Liver (tissue), 8 donors: ENCODE measurements at regions not wholly inside any gene's neighbourhood (a gene's known extent, or its start where the extent isn't known, plus 50 kb on each side); places are given as distances from the start of the nearest gene placed in this dataset.

Experiments
- DNase-seq: peaks from one replicate; pipeline ENCODE4 v3.0.0-alpha.2; 2017; ENCODE audit warnings: low spot score
- H3K27ac ChIP-seq, 2 donors: one replicate each; pipeline ENCODE4 v1.7.0; 2013; ENCODE audit warnings: inconsistent platforms in 2 of 2, low read length in 2 of 2, control low read depth in 1 of 2, low read depth in 1 of 2, mild to moderate bottlenecking in 1 of 2
- H3K27me3 ChIP-seq, 4 donors: one replicate each; pipeline versions ENCODE4 v1.6.1 to v1.7.0; 2013; ENCODE audit warnings: low read length in 3 of 4, inconsistent platforms in 1 of 4, mild to moderate bottlenecking in 1 of 4, moderate library complexity in 1 of 4; ENCODE audit not compliant: control insufficient read depth in 4 of 4, insufficient read depth in 4 of 4
- H3K36me3 ChIP-seq, 4 donors: one replicate each; pipeline versions ENCODE4 v1.6.1 to v1.7.0; 2013; ENCODE audit warnings: low read length in 3 of 4, mild to moderate bottlenecking in 3 of 4, low read depth in 1 of 4, moderate library complexity in 1 of 4; ENCODE audit not compliant: control insufficient read depth in 4 of 4, insufficient read depth in 3 of 4
- H3K4me1 ChIP-seq, 4 donors: one replicate each; pipeline versions ENCODE4 v1.6.1 to v1.7.0; 2013; ENCODE audit warnings: low read length in 3 of 4, mild to moderate bottlenecking in 3 of 4, moderate library complexity in 1 of 4; ENCODE audit not compliant: control insufficient read depth in 4 of 4, insufficient read depth in 4 of 4
- H3K4me3 ChIP-seq, 3 donors: one replicate each; pipeline versions ENCODE4 v1.6.1 to v1.7.0; 2013; ENCODE audit warnings: low read length in 3 of 3, control low read depth in 1 of 3, low read depth in 1 of 3, mild to moderate bottlenecking in 1 of 3
- H3K9ac ChIP-seq, 2 donors: one replicate each; pipeline ENCODE4 v1.7.0; 2013; ENCODE audit warnings: low read length in 2 of 2, mild to moderate bottlenecking in 2 of 2, moderate library complexity in 2 of 2, control low read depth in 1 of 2, low read depth in 1 of 2
- H3K9me3 ChIP-seq, 4 donors: one replicate each; pipeline versions ENCODE4 v1.6.1 to v1.7.0; 2013; ENCODE audit warnings: low read length in 3 of 4; ENCODE audit not compliant: control insufficient read depth in 4 of 4
- EGR1 ChIP-seq, 2 donors: IDR thresholded peaks; 2 replicates each; pipeline ENCODE4 v1.6.1; 2016 to 2018; ENCODE audit warnings: antibody characterized with exemption in 2 of 2, low read depth in 2 of 2
- FOXA2 ChIP-seq: IDR thresholded peaks from 2 replicates; pipeline ENCODE4 v1.6.1; 2016; ENCODE audit warnings: antibody characterized with exemption
- GABPA ChIP-seq, 2 donors: IDR thresholded peaks in 1 of 2; conservative IDR thresholded peaks in 1 of 2; 2 replicates each; pipeline ENCODE4 v1.6.1; 2016; ENCODE audit warnings: antibody characterized with exemption in 2 of 2, mild to moderate bottlenecking in 1 of 2, moderate library complexity in 1 of 2
- HNF4G ChIP-seq: IDR thresholded peaks from 2 replicates; pipeline ENCODE4 v1.6.1; 2016; ENCODE audit warnings: antibody characterized with exemption
- JUND ChIP-seq, 2 donors: IDR thresholded peaks; 2 replicates each; pipeline ENCODE4 v1.6.1; 2016; ENCODE audit warnings: antibody characterized with exemption in 2 of 2
- RXRA ChIP-seq, 2 donors: IDR thresholded peaks; 2 replicates each; pipeline ENCODE4 v1.6.1; 2017 to 2018; ENCODE audit warnings: antibody characterized with exemption in 2 of 2, mild to moderate bottlenecking in 1 of 2
- SP1 ChIP-seq: IDR thresholded peaks from 2 replicates; pipeline ENCODE4 v1.6.1; 2018; ENCODE audit warnings: antibody characterized with exemption, mild to moderate bottlenecking
- TAF1 ChIP-seq: conservative IDR thresholded peaks from 2 replicates; pipeline ENCODE4 v1.6.1; 2016; ENCODE audit warnings: antibody characterized with exemption, mild to moderate bottlenecking
- YY1 ChIP-seq: IDR thresholded peaks from 2 replicates; pipeline ENCODE4 v1.6.1; 2016; ENCODE audit warnings: antibody characterized with exemption, mild to moderate bottlenecking
- WGBS: extraction: QIAGEN DNeasy Blood & Tissue Kit; methylation state at CpG from one replicate; pipeline ENCODE4 v1.1.7; 2013; 5-methylcytosine and 5-hydroxymethylcytosine counted together
- TF ChIP-seq, protein P1 (sequence below): IDR thresholded peaks from 2 replicates; pipeline ENCODE4 v1.6.1; 2016; ENCODE audit warnings: antibody characterized with exemption
- TF ChIP-seq, protein P2 (sequence below): IDR thresholded peaks from 2 replicates; pipeline ENCODE4 v1.6.1; 2016; ENCODE audit warnings: antibody characterized with exemption
- TF ChIP-seq, protein P3 (sequence below): fragments of 150-350 bp; IDR thresholded peaks from 2 replicates; pipeline ENCODE4 v1.5.1; 2017; ENCODE audit warnings: improper control_type of control experiment, low read depth, low read length; ENCODE audit not compliant: missing input control
- TF ChIP-seq, protein P4 (sequence below): IDR thresholded peaks from 2 replicates; pipeline ENCODE4 v1.6.1; 2016; ENCODE audit warnings: antibody characterized with exemption, mild to moderate bottlenecking
- donor health status: healthy.
- donor health status: healthy.
- donor health status: healthy.
- donor health status: healthy.
- donor health status: healthy.

DNA sequence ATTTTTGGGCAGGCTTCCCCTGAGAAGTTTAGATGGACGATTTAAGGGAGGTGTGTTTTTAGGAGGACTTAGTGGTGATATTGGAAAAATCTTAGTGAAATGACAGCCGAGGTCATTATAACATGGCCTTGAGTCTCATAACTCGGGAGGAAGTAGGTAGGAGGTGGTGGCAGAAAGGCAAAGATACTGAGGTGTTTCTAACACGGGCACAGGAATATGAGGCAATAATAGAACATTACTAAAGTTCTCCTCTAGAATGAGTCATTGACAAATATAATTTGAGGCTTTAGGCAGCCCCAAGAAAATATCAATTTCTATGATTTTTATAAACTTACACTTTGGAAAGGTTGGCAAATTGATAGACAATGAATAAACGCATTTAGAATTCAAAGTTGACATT is 146.1 kb upstream of the ZEB2 start:
- 68% methylated on average over 5 of the region's 5 CpGs for WGBS
- no peak overlapping the region for H3K4me3 ChIP-seq
- no peaks in the 10 kb centered on the region for H3K27me3 ChIP-seq
- H3K27ac ChIP-seq, result no peak overlapping the region
- H3K36me3 ChIP-seq, result no peaks in the 10 kb centered on the region
- H3K9me3 ChIP-seq, result no peaks in the 10 kb centered on the region
- no peak for TF ChIP-seq SP1
- no peak for TF ChIP-seq JUND (IDR thresholded peaks at IDR 0.05)
- TF ChIP-seq YY1, result no peak
- no peak for TF ChIP-seq EGR1 (IDR thresholded peaks at IDR 0.05; ENCODE audit: low read depth in 2 of 2)
- TF ChIP-seq TAF1, result no peak
- TF ChIP-seq, protein P1, sequence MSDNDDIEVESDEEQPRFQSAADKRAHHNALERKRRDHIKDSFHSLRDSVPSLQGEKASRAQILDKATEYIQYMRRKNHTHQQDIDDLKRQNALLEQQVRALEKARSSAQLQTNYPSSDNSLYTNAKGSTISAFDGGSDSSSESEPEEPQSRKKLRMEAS, result no peak
- TF ChIP-seq, protein P2, sequence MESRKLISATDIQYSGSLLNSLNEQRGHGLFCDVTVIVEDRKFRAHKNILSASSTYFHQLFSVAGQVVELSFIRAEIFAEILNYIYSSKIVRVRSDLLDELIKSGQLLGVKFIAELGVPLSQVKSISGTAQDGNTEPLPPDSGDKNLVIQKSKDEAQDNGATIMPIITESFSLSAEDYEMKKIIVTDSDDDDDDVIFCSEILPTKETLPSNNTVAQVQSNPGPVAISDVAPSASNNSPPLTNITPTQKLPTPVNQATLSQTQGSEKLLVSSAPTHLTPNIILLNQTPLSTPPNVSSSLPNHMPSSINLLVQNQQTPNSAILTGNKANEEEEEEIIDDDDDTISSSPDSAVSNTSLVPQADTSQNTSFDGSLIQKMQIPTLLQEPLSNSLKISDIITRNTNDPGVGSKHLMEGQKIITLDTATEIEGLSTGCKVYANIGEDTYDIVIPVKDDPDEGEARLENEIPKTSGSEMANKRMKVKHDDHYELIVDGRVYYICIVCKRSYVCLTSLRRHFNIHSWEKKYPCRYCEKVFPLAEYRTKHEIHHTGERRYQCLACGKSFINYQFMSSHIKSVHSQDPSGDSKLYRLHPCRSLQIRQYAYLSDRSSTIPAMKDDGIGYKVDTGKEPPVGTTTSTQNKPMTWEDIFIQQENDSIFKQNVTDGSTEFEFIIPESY, result no peak
- TF ChIP-seq, protein P3, sequence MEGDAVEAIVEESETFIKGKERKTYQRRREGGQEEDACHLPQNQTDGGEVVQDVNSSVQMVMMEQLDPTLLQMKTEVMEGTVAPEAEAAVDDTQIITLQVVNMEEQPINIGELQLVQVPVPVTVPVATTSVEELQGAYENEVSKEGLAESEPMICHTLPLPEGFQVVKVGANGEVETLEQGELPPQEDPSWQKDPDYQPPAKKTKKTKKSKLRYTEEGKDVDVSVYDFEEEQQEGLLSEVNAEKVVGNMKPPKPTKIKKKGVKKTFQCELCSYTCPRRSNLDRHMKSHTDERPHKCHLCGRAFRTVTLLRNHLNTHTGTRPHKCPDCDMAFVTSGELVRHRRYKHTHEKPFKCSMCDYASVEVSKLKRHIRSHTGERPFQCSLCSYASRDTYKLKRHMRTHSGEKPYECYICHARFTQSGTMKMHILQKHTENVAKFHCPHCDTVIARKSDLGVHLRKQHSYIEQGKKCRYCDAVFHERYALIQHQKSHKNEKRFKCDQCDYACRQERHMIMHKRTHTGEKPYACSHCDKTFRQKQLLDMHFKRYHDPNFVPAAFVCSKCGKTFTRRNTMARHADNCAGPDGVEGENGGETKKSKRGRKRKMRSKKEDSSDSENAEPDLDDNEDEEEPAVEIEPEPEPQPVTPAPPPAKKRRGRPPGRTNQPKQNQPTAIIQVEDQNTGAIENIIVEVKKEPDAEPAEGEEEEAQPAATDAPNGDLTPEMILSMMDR, result no peak
- TF ChIP-seq RXRA (IDR thresholded peaks at IDR 0.05), result no peak
- TF ChIP-seq, protein P4, sequence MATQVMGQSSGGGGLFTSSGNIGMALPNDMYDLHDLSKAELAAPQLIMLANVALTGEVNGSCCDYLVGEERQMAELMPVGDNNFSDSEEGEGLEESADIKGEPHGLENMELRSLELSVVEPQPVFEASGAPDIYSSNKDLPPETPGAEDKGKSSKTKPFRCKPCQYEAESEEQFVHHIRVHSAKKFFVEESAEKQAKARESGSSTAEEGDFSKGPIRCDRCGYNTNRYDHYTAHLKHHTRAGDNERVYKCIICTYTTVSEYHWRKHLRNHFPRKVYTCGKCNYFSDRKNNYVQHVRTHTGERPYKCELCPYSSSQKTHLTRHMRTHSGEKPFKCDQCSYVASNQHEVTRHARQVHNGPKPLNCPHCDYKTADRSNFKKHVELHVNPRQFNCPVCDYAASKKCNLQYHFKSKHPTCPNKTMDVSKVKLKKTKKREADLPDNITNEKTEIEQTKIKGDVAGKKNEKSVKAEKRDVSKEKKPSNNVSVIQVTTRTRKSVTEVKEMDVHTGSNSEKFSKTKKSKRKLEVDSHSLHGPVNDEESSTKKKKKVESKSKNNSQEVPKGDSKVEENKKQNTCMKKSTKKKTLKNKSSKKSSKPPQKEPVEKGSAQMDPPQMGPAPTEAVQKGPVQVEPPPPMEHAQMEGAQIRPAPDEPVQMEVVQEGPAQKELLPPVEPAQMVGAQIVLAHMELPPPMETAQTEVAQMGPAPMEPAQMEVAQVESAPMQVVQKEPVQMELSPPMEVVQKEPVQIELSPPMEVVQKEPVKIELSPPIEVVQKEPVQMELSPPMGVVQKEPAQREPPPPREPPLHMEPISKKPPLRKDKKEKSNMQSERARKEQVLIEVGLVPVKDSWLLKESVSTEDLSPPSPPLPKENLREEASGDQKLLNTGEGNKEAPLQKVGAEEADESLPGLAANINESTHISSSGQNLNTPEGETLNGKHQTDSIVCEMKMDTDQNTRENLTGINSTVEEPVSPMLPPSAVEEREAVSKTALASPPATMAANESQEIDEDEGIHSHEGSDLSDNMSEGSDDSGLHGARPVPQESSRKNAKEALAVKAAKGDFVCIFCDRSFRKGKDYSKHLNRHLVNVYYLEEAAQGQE, result no peak
- no peak for TF ChIP-seq HNF4G
- no peak for TF ChIP-seq GABPA (IDR thresholded peaks at IDR 0.05 in 1 of 2, conservative IDR thresholded peaks at IDR 0.05 in 1 of 2)
- H3K9ac ChIP-seq, result no peak overlapping the region
- H3K4me1 ChIP-seq, result no peaks in the 10 kb centered on the region
- DNase-seq, result no peak

DNA sequence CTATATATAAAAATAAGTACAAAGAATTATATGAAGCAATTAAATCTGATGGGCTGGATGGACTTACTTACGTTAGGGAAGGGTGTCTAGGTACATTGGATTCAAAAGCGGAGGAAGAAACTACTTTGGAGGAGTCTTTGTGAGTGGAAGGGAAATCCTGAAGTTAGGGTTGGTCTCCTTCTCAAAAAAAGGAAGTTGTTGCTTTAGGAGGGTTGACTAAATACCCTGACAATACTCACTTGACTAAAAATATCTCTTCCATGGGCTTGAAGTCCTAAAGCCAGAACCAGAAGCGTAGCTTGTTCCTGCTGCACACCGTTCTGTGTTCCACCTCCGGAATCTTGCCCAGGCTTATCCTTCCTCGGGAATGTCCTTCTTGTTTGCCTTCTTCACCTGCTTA is 143.3 kb upstream of the ZEB2 start:
- no peak for DNase-seq
- Histone ChIP-seq H3K27me3 (no peaks in the 10 kb centered on the region), H3K4me3 (no peak overlapping the region), H3K9ac (no peak overlapping the region), H3K27ac (no peak overlapping the region), H3K36me3 (no peaks in the 10 kb centered on the region), H3K9me3 (no peaks in the 10 kb centered on the region), H3K4me1 (no peaks in the 10 kb centered on the region)
- 76% methylated on average over 6 of the region's 6 CpGs for WGBS
- no peak for TF ChIP-seq SP1
- TF ChIP-seq EGR1 (IDR thresholded peaks at IDR 0.05; ENCODE audit: low read depth in 2 of 2), result no peak
- no peak for TF ChIP-seq FOXA2
- TF ChIP-seq, protein P2, result no peak
